NCI-H526 (cell line): ENCODE measurements at regions not wholly inside any gene's neighbourhood (a gene's known extent, or its start where the extent isn't known, plus 50 kb on each side); places are given as distances from the start of the nearest gene placed in this dataset.

ENCODE experiments used
- DNase-seq, 2 experiments: peaks; one replicate each; lab custom pipeline; 2025; lab: John Stamatoyannopoulos, UW

- peak in 1 of 2 experiments; percentile 11 for DNase-seq
Observed at GRCh38 chr20:7505152-7505834, 435.0 kb downstream of the HAO1 start.

- no peak for DNase-seq
Observed at GRCh38 chr20:7505835-7506221, 434.4 kb downstream of the HAO1 start.

GRCh38 chr20:7516621-7517111, 423.6 kb downstream of the HAO1 start:
- DNase-seq, result no peak

GRCh38 chr20:7520361-7520760, 419.9 kb downstream of the HAO1 start:
- no peak for DNase-seq

- no peak for DNase-seq
Observed at GRCh38 chr20:7523288-7523687, 417.0 kb downstream of the HAO1 start.

GRCh38 chr20:7540018-7540417, 400.2 kb downstream of the HAO1 start:
- DNase-seq, result no peak

- no peak for DNase-seq
Observed at GRCh38 chr20:7540923-7541322, 399.3 kb downstream of the HAO1 start.

- DNase-seq, result no peak
Observed at GRCh38 chr20:7571101-7571500, 369.2 kb downstream of the HAO1 start.

GRCh38 chr20:7571521-7572055, 368.7 kb downstream of the HAO1 start:
- DNase-seq, result no peak

GRCh38 chr20:7579888-7580287, 360.4 kb downstream of the HAO1 start:
- peak; percentile 13 to 20 for DNase-seq

- DNase-seq, result no peak
Observed at GRCh38 chr20:7585126-7585679, 355.1 kb downstream of the HAO1 start.

GRCh38 chr20:7586481-7586880, 353.8 kb downstream of the HAO1 start:
- no peak for DNase-seq

GRCh38 chr20:7589164-7589563, 351.1 kb downstream of the HAO1 start:
- DNase-seq, result no peak

GRCh38 chr20:7596541-7596940, 343.7 kb downstream of the HAO1 start:
- DNase-seq, result no peak

- no peak for DNase-seq
Observed at GRCh38 chr20:7601431-7601830, 338.8 kb downstream of the HAO1 start.

- no peak for DNase-seq
Observed at GRCh38 chr20:7606941-7607340, 333.3 kb downstream of the HAO1 start.

- no peak for DNase-seq
Observed at GRCh38 chr20:7608250-7608649, 332.0 kb downstream of the HAO1 start.

GRCh38 chr20:7609251-7609650, 331.0 kb downstream of the HAO1 start:
- DNase-seq, result no peak

- DNase-seq, result no peak
Observed at GRCh38 chr20:7610681-7611080, 329.6 kb downstream of the HAO1 start.

- no peak for DNase-seq
Observed at GRCh38 chr20:7617797-7618196, 322.5 kb downstream of the HAO1 start.

GRCh38 chr20:7622399-7622961, 317.8 kb downstream of the HAO1 start:
- DNase-seq, result no peak

- no peak for DNase-seq
Observed at GRCh38 chr20:7624886-7625285, 315.4 kb downstream of the HAO1 start.
